ENCODE measurements at regions not wholly inside any gene's neighbourhood (a gene's known extent, or its start where the extent isn't known, plus 50 kb on each side); places are given as distances from the start of the nearest gene placed in this dataset.

- TF ChIP-seq IKZF3 (tag by site-specific recombination; IDR thresholded peaks at IDR 0.05) (no peak), ZBTB21 (tag by site-specific recombination; IDR thresholded peaks at IDR 0.05) (no peak), ZNF48 (tag by site-specific recombination; IDR thresholded peaks at IDR 0.05) (no peak), REST (tag by site-specific recombination; IDR thresholded peaks at IDR 0.05) (no peak)
Measured at GRCh38 chr11:32279672-32280071, 155.7 kb downstream of the WT1 start.

Data from HEK293 (cell line).